ENCODE measurements at regions not wholly inside any gene's neighbourhood (a gene's known extent, or its start where the extent isn't known, plus 50 kb on each side); places are given as distances from the start of the nearest gene placed in this dataset.

GRCh38 chr9:2262386-2263071 is 247.4 kb downstream of the SMARCA2 start:
- no peak for TF ChIP-seq CTCF (conservative IDR thresholded peaks at IDR 0.05; ENCODE audit: low read length)
- no peak for TF ChIP-seq EZH2phosphoT487 (IDR thresholded peaks at IDR 0.05; ENCODE audit: borderline replicate concordance)

Data from Loucy (cell line).